Liver (tissue), 8 donors: ENCODE measurements at regions not wholly inside any gene's neighbourhood (a gene's known extent, or its start where the extent isn't known, plus 50 kb on each side); places are given as distances from the start of the nearest gene placed in this dataset.

Experiments
- DNase-seq: peaks from one replicate; pipeline ENCODE4 v3.0.0-alpha.2; 2017; ENCODE audit warnings: low spot score
- H3K27ac ChIP-seq, 2 donors: one replicate each; pipeline ENCODE4 v1.7.0; 2013; ENCODE audit warnings: inconsistent platforms in 2 of 2, low read length in 2 of 2, control low read depth in 1 of 2, low read depth in 1 of 2, mild to moderate bottlenecking in 1 of 2
- H3K27me3 ChIP-seq, 4 donors: one replicate each; pipeline versions ENCODE4 v1.6.1 to v1.7.0; 2013; ENCODE audit warnings: low read length in 3 of 4, inconsistent platforms in 1 of 4, mild to moderate bottlenecking in 1 of 4, moderate library complexity in 1 of 4; ENCODE audit not compliant: control insufficient read depth in 4 of 4, insufficient read depth in 4 of 4
- H3K36me3 ChIP-seq, 4 donors: one replicate each; pipeline versions ENCODE4 v1.6.1 to v1.7.0; 2013; ENCODE audit warnings: low read length in 3 of 4, mild to moderate bottlenecking in 3 of 4, low read depth in 1 of 4, moderate library complexity in 1 of 4; ENCODE audit not compliant: control insufficient read depth in 4 of 4, insufficient read depth in 3 of 4
- H3K4me1 ChIP-seq, 4 donors: one replicate each; pipeline versions ENCODE4 v1.6.1 to v1.7.0; 2013; ENCODE audit warnings: low read length in 3 of 4, mild to moderate bottlenecking in 3 of 4, moderate library complexity in 1 of 4; ENCODE audit not compliant: control insufficient read depth in 4 of 4, insufficient read depth in 4 of 4
- H3K4me3 ChIP-seq, 3 donors: one replicate each; pipeline versions ENCODE4 v1.6.1 to v1.7.0; 2013; ENCODE audit warnings: low read length in 3 of 3, control low read depth in 1 of 3, low read depth in 1 of 3, mild to moderate bottlenecking in 1 of 3
- H3K9ac ChIP-seq, 2 donors: one replicate each; pipeline ENCODE4 v1.7.0; 2013; ENCODE audit warnings: low read length in 2 of 2, mild to moderate bottlenecking in 2 of 2, moderate library complexity in 2 of 2, control low read depth in 1 of 2, low read depth in 1 of 2
- H3K9me3 ChIP-seq, 4 donors: one replicate each; pipeline versions ENCODE4 v1.6.1 to v1.7.0; 2013; ENCODE audit warnings: low read length in 3 of 4; ENCODE audit not compliant: control insufficient read depth in 4 of 4
- EGR1 ChIP-seq, 2 donors: IDR thresholded peaks; 2 replicates each; pipeline ENCODE4 v1.6.1; 2016 to 2018; ENCODE audit warnings: antibody characterized with exemption in 2 of 2, low read depth in 2 of 2
- FOXA1 ChIP-seq: IDR thresholded peaks from 2 replicates; pipeline ENCODE4 v1.6.1; 2016; ENCODE audit warnings: antibody characterized with exemption
- FOXA2 ChIP-seq: IDR thresholded peaks from 2 replicates; pipeline ENCODE4 v1.6.1; 2016; ENCODE audit warnings: antibody characterized with exemption
- GABPA ChIP-seq, 2 donors: IDR thresholded peaks in 1 of 2; conservative IDR thresholded peaks in 1 of 2; 2 replicates each; pipeline ENCODE4 v1.6.1; 2016; ENCODE audit warnings: antibody characterized with exemption in 2 of 2, mild to moderate bottlenecking in 1 of 2, moderate library complexity in 1 of 2
- HNF4A ChIP-seq, 2 donors: conservative IDR thresholded peaks; 2 replicates each; pipeline ENCODE4 v1.6.1; 2016; ENCODE audit warnings: antibody characterized with exemption in 2 of 2, mild to moderate bottlenecking in 2 of 2
- HNF4G ChIP-seq: IDR thresholded peaks from 2 replicates; pipeline ENCODE4 v1.6.1; 2016; ENCODE audit warnings: antibody characterized with exemption
- JUND ChIP-seq, 2 donors: IDR thresholded peaks; 2 replicates each; pipeline ENCODE4 v1.6.1; 2016; ENCODE audit warnings: antibody characterized with exemption in 2 of 2
- NR2F2 ChIP-seq: IDR thresholded peaks from 2 replicates; pipeline ENCODE4 v1.6.1; 2016; ENCODE audit warnings: antibody characterized with exemption
- RAD21 ChIP-seq, 2 donors: IDR thresholded peaks; 2 replicates each; pipeline ENCODE4 v1.6.1; 2016; ENCODE audit warnings: antibody characterized with exemption in 2 of 2, mild to moderate bottlenecking in 2 of 2
- RXRA ChIP-seq, 2 donors: IDR thresholded peaks; 2 replicates each; pipeline ENCODE4 v1.6.1; 2017 to 2018; ENCODE audit warnings: antibody characterized with exemption in 2 of 2, mild to moderate bottlenecking in 1 of 2
- SP1 ChIP-seq: IDR thresholded peaks from 2 replicates; pipeline ENCODE4 v1.6.1; 2018; ENCODE audit warnings: antibody characterized with exemption, mild to moderate bottlenecking
- TAF1 ChIP-seq: conservative IDR thresholded peaks from 2 replicates; pipeline ENCODE4 v1.6.1; 2016; ENCODE audit warnings: antibody characterized with exemption, mild to moderate bottlenecking
- YY1 ChIP-seq: IDR thresholded peaks from 2 replicates; pipeline ENCODE4 v1.6.1; 2016; ENCODE audit warnings: antibody characterized with exemption, mild to moderate bottlenecking
- whole genome bisulfite sequencing: extraction: QIAGEN DNeasy Blood & Tissue Kit; methylation state at CpG from one replicate; pipeline ENCODE4 v1.1.7; 2013; 5-methylcytosine and 5-hydroxymethylcytosine counted together
- TF ChIP-seq, protein P1 (sequence below): IDR thresholded peaks from 2 replicates; pipeline ENCODE4 v1.6.1; 2016; ENCODE audit warnings: antibody characterized with exemption
- TF ChIP-seq, protein P2 (sequence below): fragments of 150-350 bp; IDR thresholded peaks from 2 replicates; pipeline ENCODE4 v1.5.1; 2017; ENCODE audit warnings: improper control_type of control experiment, low read depth, low read length; ENCODE audit not compliant: missing input control
- TF ChIP-seq, protein P3 (sequence below): IDR thresholded peaks from 2 replicates; pipeline ENCODE4 v1.6.1; 2016; ENCODE audit warnings: antibody characterized with exemption
- TF ChIP-seq, protein P4 (sequence below): IDR thresholded peaks from 2 replicates; pipeline ENCODE4 v1.6.1; 2016; ENCODE audit warnings: antibody characterized with exemption, mild to moderate bottlenecking
- TF ChIP-seq, protein P5 (sequence below): IDR thresholded peaks from 2 replicates; pipeline ENCODE4 v1.6.1; 2016; ENCODE audit warnings: antibody characterized with exemption
- donor health status: healthy.
- donor health status: healthy.
- donor health status: healthy.
- donor health status: healthy.
- donor health status: healthy.

DNA sequence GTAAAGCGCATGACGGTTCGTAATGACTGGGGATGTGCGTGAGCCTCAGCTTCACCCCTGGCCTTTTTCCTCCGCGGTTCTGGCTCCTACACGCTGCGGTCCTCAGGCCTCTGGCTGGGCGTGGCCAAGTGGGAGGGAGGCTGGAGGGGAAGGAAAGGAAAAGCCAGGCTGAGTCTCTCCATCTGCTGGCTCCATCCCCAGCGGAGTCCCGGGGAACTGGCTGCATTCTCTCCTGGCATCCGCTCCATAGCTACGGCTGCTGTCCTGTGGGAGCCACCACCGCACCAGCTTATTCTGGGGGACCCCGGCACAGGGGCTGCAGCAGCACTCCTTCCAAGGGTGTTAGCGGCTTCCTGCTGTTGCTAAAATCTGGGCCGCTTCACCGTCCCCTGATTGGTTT is 68.2 kb upstream of the SLC24A4 start:
- Histone ChIP-seq H3K9me3 (no peaks in the 10 kb centered on the region), H3K4me1 (no peaks in the 10 kb centered on the region), H3K4me3 (no peak overlapping the region), H3K9ac (no peak overlapping the region), H3K27me3 (peaks cover 0 to 6% (median 3%) of the 10 kb centered on the region in 4 donors), H3K27ac (no peak overlapping the region), H3K36me3 (no peaks in the 10 kb centered on the region)
- no peak for DNase-seq
- 27% methylated on average over 18 of the region's 18 CpGs for WGBS
- TF ChIP-seq SP1: no peak
- TF ChIP-seq, protein P1, sequence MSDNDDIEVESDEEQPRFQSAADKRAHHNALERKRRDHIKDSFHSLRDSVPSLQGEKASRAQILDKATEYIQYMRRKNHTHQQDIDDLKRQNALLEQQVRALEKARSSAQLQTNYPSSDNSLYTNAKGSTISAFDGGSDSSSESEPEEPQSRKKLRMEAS: no peak
- TF ChIP-seq RXRA (IDR thresholded peaks at IDR 0.05): no peak
- TF ChIP-seq, protein P2, sequence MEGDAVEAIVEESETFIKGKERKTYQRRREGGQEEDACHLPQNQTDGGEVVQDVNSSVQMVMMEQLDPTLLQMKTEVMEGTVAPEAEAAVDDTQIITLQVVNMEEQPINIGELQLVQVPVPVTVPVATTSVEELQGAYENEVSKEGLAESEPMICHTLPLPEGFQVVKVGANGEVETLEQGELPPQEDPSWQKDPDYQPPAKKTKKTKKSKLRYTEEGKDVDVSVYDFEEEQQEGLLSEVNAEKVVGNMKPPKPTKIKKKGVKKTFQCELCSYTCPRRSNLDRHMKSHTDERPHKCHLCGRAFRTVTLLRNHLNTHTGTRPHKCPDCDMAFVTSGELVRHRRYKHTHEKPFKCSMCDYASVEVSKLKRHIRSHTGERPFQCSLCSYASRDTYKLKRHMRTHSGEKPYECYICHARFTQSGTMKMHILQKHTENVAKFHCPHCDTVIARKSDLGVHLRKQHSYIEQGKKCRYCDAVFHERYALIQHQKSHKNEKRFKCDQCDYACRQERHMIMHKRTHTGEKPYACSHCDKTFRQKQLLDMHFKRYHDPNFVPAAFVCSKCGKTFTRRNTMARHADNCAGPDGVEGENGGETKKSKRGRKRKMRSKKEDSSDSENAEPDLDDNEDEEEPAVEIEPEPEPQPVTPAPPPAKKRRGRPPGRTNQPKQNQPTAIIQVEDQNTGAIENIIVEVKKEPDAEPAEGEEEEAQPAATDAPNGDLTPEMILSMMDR: peak; percentile 13
- no peak for TF ChIP-seq JUND (IDR thresholded peaks at IDR 0.05)
- TF ChIP-seq, protein P3, sequence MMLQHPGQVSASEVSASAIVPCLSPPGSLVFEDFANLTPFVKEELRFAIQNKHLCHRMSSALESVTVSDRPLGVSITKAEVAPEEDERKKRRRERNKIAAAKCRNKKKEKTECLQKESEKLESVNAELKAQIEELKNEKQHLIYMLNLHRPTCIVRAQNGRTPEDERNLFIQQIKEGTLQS: no peak
- TF ChIP-seq RAD21 (IDR thresholded peaks at IDR 0.05): peak in 1 of 2 donors; percentile 10
- no peak for TF ChIP-seq EGR1 (IDR thresholded peaks at IDR 0.05; ENCODE audit: low read depth in 2 of 2)
- no peak for TF ChIP-seq FOXA1
- no peak for TF ChIP-seq GABPA (IDR thresholded peaks at IDR 0.05 in 1 of 2, conservative IDR thresholded peaks at IDR 0.05 in 1 of 2)
- TF ChIP-seq, protein P4, sequence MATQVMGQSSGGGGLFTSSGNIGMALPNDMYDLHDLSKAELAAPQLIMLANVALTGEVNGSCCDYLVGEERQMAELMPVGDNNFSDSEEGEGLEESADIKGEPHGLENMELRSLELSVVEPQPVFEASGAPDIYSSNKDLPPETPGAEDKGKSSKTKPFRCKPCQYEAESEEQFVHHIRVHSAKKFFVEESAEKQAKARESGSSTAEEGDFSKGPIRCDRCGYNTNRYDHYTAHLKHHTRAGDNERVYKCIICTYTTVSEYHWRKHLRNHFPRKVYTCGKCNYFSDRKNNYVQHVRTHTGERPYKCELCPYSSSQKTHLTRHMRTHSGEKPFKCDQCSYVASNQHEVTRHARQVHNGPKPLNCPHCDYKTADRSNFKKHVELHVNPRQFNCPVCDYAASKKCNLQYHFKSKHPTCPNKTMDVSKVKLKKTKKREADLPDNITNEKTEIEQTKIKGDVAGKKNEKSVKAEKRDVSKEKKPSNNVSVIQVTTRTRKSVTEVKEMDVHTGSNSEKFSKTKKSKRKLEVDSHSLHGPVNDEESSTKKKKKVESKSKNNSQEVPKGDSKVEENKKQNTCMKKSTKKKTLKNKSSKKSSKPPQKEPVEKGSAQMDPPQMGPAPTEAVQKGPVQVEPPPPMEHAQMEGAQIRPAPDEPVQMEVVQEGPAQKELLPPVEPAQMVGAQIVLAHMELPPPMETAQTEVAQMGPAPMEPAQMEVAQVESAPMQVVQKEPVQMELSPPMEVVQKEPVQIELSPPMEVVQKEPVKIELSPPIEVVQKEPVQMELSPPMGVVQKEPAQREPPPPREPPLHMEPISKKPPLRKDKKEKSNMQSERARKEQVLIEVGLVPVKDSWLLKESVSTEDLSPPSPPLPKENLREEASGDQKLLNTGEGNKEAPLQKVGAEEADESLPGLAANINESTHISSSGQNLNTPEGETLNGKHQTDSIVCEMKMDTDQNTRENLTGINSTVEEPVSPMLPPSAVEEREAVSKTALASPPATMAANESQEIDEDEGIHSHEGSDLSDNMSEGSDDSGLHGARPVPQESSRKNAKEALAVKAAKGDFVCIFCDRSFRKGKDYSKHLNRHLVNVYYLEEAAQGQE: no peak
- no peak for TF ChIP-seq HNF4A (conservative IDR thresholded peaks at IDR 0.05)
- no peak for TF ChIP-seq FOXA2
- TF ChIP-seq NR2F2: no peak

DNA sequence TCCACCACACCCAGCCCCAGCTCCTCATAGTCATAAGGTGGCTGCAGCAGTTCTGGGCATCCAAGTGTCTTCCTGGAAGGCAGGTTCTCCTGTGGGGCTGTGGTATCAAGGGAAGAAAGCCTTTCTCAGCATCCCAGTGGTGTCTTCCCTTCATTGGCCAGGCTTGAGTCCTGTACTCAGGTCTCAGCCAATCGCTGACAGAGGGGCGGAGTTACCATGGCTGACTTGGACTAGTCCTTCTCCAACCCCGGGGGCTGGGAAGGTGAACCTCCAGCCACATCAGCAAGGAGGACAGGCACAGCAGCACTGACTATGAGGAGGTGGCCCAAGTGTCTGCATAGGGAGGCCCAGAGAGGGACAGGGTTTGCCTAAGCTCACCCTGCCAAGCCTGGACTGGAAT is 64.0 kb upstream of the SLC24A4 start:
- Histone ChIP-seq H3K4me1 (no peaks in the 10 kb centered on the region), H3K9ac (no peak overlapping the region), H3K27ac (no peak overlapping the region), H3K9me3 (no peaks in the 10 kb centered on the region), H3K27me3 (peaks cover 0 to 4% (median 1%) of the 10 kb centered on the region in 4 donors), H3K4me3 (no peak overlapping the region), H3K36me3 (no peaks in the 10 kb centered on the region)
- DNase-seq: no peak
- WGBS: 63% methylated on average over 3 of the region's 3 CpGs
- no peak for TF ChIP-seq YY1
- TF ChIP-seq, protein P1: no peak
- no peak for TF ChIP-seq JUND (IDR thresholded peaks at IDR 0.05)
- TF ChIP-seq HNF4A (conservative IDR thresholded peaks at IDR 0.05): no peak
- TF ChIP-seq FOXA1: no peak
- TF ChIP-seq, protein P3: no peak
- no peak for TF ChIP-seq NR2F2
- TF ChIP-seq HNF4G: no peak
- no peak for TF ChIP-seq SP1
- TF ChIP-seq TAF1: no peak
- no peak for TF ChIP-seq GABPA (IDR thresholded peaks at IDR 0.05 in 1 of 2, conservative IDR thresholded peaks at IDR 0.05 in 1 of 2)
- TF ChIP-seq, protein P4: no peak
- TF ChIP-seq, protein P5, sequence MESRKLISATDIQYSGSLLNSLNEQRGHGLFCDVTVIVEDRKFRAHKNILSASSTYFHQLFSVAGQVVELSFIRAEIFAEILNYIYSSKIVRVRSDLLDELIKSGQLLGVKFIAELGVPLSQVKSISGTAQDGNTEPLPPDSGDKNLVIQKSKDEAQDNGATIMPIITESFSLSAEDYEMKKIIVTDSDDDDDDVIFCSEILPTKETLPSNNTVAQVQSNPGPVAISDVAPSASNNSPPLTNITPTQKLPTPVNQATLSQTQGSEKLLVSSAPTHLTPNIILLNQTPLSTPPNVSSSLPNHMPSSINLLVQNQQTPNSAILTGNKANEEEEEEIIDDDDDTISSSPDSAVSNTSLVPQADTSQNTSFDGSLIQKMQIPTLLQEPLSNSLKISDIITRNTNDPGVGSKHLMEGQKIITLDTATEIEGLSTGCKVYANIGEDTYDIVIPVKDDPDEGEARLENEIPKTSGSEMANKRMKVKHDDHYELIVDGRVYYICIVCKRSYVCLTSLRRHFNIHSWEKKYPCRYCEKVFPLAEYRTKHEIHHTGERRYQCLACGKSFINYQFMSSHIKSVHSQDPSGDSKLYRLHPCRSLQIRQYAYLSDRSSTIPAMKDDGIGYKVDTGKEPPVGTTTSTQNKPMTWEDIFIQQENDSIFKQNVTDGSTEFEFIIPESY: no peak
